Nephron (organoid): ENCODE measurements at regions not wholly inside any gene's neighbourhood (a gene's known extent, or its start where the extent isn't known, plus 50 kb on each side); places are given as distances from the start of the nearest gene placed in this dataset.

Experiments
- H3K27ac Mint-ChIP-seq, 3 experiments: 2 replicates each; pipeline ENCODE4 v1.8.0; 2020; ENCODE audit warnings: mixed read lengths in 3 of 3, mild to moderate bottlenecking in 2 of 3, moderate library complexity in 1 of 3
- H3K27me3 Mint-ChIP-seq: 2 replicates; pipeline ENCODE4 v1.8.0; 2021; ENCODE audit warnings: low read depth, mild to moderate bottlenecking, moderate library complexity, mixed read lengths
- H3K36me3 Mint-ChIP-seq: 2 replicates; pipeline ENCODE4 v1.8.0; 2020; ENCODE audit warnings: low read depth, mixed read lengths
- H3K4me1 Mint-ChIP-seq: 2 replicates; pipeline ENCODE4 v1.8.0; 2020; ENCODE audit warnings: mixed read lengths
- H3K4me3 Mint-ChIP-seq, 3 experiments: 2 replicates each; pipeline ENCODE4 v1.8.0; 2020; ENCODE audit warnings: mild to moderate bottlenecking in 3 of 3, mixed read lengths in 3 of 3, moderate library complexity in 2 of 3
- H3K9me3 Mint-ChIP-seq: 2 replicates; pipeline ENCODE4 v1.8.0; 2020; ENCODE audit warnings: mixed read lengths
- TF ChIP-seq, protein P1 (sequence below), 3 experiments: fragments of 200-600 bp; sonication (generic); IDR thresholded peaks; one replicate each; pipeline ENCODE4 v1.5.0; 2021; ENCODE audit warnings: antibody characterized with exemption in 3 of 3; ENCODE audit not compliant: unreplicated experiment in 3 of 3

DNA sequence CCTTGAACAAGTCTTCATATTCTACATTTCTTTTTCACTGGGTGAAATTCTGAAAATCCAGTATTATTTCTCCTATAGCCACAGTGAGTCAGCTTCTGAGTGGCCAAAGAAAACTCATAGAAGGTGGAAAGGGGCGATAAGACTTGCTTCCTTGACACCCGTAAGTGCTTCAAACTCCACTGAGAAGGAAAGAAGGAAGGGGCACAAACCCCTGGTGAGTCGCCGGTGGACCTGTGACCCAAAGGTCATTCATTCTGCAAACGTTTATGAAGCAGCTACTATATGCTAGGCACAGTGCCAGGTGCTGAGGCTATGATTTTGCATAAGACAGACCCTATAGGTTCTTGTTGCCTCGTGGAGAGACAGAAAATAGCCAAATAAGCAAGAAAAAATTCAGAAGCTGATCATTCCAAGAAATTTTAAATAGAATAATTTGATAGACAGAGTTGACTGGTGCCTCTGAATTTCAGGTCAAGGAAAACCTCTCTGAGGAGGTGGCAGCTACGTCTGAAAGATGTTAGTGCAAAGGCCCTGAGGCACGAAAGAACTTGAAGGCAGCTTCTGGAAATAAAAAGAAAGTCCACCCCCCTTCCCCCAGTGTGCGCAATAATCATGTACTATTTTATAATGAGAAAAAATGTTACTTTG lies 118.2 kb downstream of the CD24 start:
- H3K9me3 Mint-ChIP-seq = peaks cover 23% of the 10 kb centered on the region
- TF ChIP-seq, protein P1, sequence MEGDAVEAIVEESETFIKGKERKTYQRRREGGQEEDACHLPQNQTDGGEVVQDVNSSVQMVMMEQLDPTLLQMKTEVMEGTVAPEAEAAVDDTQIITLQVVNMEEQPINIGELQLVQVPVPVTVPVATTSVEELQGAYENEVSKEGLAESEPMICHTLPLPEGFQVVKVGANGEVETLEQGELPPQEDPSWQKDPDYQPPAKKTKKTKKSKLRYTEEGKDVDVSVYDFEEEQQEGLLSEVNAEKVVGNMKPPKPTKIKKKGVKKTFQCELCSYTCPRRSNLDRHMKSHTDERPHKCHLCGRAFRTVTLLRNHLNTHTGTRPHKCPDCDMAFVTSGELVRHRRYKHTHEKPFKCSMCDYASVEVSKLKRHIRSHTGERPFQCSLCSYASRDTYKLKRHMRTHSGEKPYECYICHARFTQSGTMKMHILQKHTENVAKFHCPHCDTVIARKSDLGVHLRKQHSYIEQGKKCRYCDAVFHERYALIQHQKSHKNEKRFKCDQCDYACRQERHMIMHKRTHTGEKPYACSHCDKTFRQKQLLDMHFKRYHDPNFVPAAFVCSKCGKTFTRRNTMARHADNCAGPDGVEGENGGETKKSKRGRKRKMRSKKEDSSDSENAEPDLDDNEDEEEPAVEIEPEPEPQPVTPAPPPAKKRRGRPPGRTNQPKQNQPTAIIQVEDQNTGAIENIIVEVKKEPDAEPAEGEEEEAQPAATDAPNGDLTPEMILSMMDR (IDR thresholded peaks at IDR 0.05; ENCODE audit: unreplicated experiment in 3 of 3) = no peak
- H3K27me3 Mint-ChIP-seq = no peaks in the 10 kb centered on the region
- H3K36me3 Mint-ChIP-seq = no peaks in the 10 kb centered on the region
- no peak overlapping the region for H3K27ac Mint-ChIP-seq
- H3K4me3 Mint-ChIP-seq = no peak overlapping the region
- no peaks in the 10 kb centered on the region for H3K4me1 Mint-ChIP-seq

DNA sequence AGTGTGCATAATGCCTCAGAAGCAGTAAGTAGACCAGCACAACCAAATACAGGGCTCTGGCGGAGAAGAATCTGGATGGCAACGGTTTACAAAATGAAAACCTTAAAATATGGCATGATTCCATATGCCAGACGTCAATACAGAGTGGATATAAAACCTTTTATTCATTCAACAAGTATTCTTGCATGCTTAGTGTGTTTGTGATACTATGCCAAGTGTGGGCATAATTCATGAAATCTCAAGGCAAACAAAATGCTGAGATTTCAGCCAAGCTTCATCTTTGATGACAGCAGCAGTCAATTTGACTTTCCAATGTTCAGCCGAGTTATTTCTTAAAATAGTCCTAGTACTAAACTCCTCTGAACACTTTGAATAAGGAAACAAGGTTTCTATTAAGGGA lies 119.4 kb downstream of the CD24 start:
- Mint-ChIP-seq H3K4me1 (no peaks in the 10 kb centered on the region), H3K27ac (no peak overlapping the region), H3K36me3 (no peaks in the 10 kb centered on the region), H3K27me3 (no peaks in the 10 kb centered on the region), H3K4me3 (no peak overlapping the region), H3K9me3 (peaks cover 13% of the 10 kb centered on the region)
- TF ChIP-seq, protein P1 (IDR thresholded peaks at IDR 0.05; ENCODE audit: unreplicated experiment in 3 of 3) = no peak

DNA sequence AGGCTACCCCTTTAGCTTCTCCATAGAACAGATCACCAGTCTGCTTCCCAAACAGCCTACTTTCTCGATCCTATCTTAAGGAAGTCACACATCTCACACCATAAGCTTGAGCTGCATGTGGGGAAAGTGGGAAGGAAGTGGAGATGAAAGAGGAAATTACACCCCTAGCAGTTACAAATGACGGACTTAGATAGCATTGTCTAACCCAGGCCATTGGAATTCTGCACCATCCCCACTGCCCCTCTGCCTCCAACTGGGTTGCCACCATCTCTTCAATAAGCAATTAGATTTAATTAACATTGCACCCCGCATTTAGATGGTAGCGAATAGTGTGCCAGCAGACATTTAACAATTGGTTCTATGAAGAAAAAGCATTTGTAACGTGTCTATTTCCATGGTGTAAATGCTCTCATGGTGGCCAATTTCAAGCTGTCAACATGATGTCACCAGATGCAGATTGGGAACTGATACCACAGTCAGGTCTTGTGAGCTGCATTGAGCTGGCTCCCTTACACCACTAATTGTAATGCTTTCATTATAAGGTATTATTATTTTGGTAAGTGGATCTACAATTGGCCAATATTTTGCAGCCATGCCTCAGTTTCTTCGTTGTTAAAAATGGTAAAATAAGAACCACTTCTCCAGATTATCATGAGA lies 124.7 kb downstream of the CD24 start:
- H3K4me3 Mint-ChIP-seq = no peak overlapping the region

DNA sequence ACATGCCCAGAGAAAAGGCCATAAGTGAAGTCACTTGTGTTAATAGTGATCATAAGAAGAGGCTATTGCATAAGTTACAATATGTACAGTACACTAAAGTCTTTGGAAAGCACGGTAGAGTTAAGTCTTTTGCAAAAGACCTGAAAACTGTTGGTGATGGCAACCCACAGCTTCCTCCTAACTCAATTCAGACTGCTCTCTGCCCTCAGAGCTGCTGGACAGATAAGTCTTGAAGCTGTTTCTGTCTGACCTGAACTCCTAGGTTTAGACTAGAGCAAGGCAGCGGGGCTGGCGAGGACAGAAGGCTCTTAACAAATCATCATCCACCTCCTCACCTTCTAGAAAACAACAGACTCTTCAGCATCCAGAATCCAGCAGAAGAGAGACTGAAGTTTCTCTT lies 125.4 kb downstream of the CD24 start:
- H3K4me3 Mint-ChIP-seq = no peak overlapping the region
- TF ChIP-seq, protein P1 (IDR thresholded peaks at IDR 0.05; ENCODE audit: unreplicated experiment in 3 of 3) = no peak

More for the DNA sequence above, 124.7 kb downstream of the CD24 start:
- no peaks in the 10 kb centered on the region for H3K36me3 Mint-ChIP-seq
- H3K27me3 Mint-ChIP-seq = no peaks in the 10 kb centered on the region
- no peaks in the 10 kb centered on the region for H3K4me1 Mint-ChIP-seq
- H3K27ac Mint-ChIP-seq = no peak overlapping the region
- TF ChIP-seq, protein P1 (IDR thresholded peaks at IDR 0.05; ENCODE audit: unreplicated experiment in 3 of 3) = no peak
- H3K9me3 Mint-ChIP-seq = peaks cover 4% of the 10 kb centered on the region

DNA sequence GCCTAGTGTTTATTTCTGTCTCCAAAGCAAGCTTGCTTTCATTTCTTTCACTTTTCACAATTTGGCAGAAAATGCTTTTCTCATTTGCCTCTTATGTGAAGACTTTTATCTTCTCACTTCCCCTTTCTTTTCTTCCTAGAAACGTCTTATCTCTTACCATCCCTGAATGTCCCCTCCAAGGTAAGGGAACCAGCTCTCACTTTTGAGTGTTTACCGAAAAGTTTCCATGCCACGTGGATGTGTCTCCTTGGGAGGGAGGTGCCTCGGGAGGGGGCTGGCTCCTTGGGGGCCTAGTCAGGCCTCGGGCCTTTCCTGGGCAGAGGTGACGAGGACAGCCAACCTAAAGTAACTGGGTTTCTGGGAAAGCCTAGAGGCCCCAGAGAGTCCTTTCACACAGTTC lies 127.4 kb downstream of the CD24 start:
- Mint-ChIP-seq H3K4me3 (no peak overlapping the region), H3K36me3 (no peaks in the 10 kb centered on the region), H3K4me1 (no peaks in the 10 kb centered on the region), H3K27me3 (no peaks in the 10 kb centered on the region), H3K9me3 (no peaks in the 10 kb centered on the region), H3K27ac (no peak overlapping the region)
- TF ChIP-seq, protein P1 (IDR thresholded peaks at IDR 0.05; ENCODE audit: unreplicated experiment in 3 of 3) = no peak

More for the DNA sequence above, 125.4 kb downstream of the CD24 start:
- no peaks in the 10 kb centered on the region for H3K4me1 Mint-ChIP-seq
- H3K9me3 Mint-ChIP-seq = peaks cover 4% of the 10 kb centered on the region
- no peaks in the 10 kb centered on the region for H3K27me3 Mint-ChIP-seq
- no peaks in the 10 kb centered on the region for H3K36me3 Mint-ChIP-seq
- no peak overlapping the region for H3K27ac Mint-ChIP-seq

DNA sequence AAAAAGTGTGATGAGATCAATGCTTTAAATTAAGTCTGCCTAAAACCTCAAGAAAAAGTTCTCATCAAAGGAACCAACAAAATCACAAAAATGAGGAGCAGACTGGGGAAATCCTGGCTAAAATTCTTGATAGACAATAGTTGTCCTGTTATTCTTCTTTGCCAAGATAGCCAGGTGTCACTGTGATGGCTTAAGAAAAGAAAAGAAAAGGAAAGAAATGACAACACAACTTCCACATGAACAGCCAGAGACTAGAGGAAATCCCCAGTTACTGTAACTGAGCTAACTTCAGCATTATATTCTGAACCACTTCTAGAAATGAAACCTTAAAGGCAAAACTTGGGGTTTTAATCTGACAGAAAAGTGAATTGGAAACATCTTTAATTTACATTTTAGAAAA lies 129.6 kb downstream of the CD24 start:
- H3K27me3 Mint-ChIP-seq = no peaks in the 10 kb centered on the region
- TF ChIP-seq, protein P1 (IDR thresholded peaks at IDR 0.05; ENCODE audit: unreplicated experiment in 3 of 3) = no peak
- no peaks in the 10 kb centered on the region for H3K9me3 Mint-ChIP-seq
- H3K36me3 Mint-ChIP-seq = no peaks in the 10 kb centered on the region
- H3K27ac Mint-ChIP-seq = no peak overlapping the region
- H3K4me1 Mint-ChIP-seq = no peaks in the 10 kb centered on the region
- no peak overlapping the region for H3K4me3 Mint-ChIP-seq
